Esophagus (tissue), 2 donors: ENCODE measurements at regions not wholly inside any gene's neighbourhood (a gene's known extent, or its start where the extent isn't known, plus 50 kb on each side); places are given as distances from the start of the nearest gene placed in this dataset.
"Not testable (repeated sequence)": the region's sequence is repeated elsewhere in the genome, so short reads cannot be mapped to it uniquely, and the experiment has no call there.

Experiments used
- H3K27ac ChIP-seq, 2 donors: one replicate each; pipeline ENCODE4 v1.5.1; 2013; ENCODE audit warnings: low read depth in 2 of 2, mild to moderate bottlenecking in 2 of 2, inconsistent platforms in 1 of 2, low read length in 1 of 2, moderate library complexity in 1 of 2
- H3K27me3 ChIP-seq, 2 donors: one replicate each; pipeline ENCODE4 v1.6.1; 2013; ENCODE audit warnings: low read length in 2 of 2, control low read depth in 1 of 2, mild to moderate bottlenecking in 1 of 2; ENCODE audit not compliant: insufficient read depth in 2 of 2, control insufficient read depth in 1 of 2
- H3K36me3 ChIP-seq, 2 donors: one replicate each; pipeline ENCODE4 v1.6.1; 2013; ENCODE audit warnings: low read length in 1 of 2; ENCODE audit not compliant: control insufficient read depth in 2 of 2, insufficient read depth in 2 of 2
- H3K4me1 ChIP-seq, 2 donors: one replicate each; pipeline ENCODE4 v1.6.1; 2013; ENCODE audit warnings: low read length in 1 of 2; ENCODE audit not compliant: control insufficient read depth in 2 of 2, insufficient read depth in 2 of 2
- H3K4me3 ChIP-seq, 2 donors: one replicate each; pipeline ENCODE4 v1.5.1; 2013; ENCODE audit warnings: low read length in 2 of 2, mild to moderate bottlenecking in 2 of 2, low read depth in 1 of 2, moderate library complexity in 1 of 2
- H3K9me3 ChIP-seq, 2 donors: one replicate each; pipeline ENCODE4 v1.6.1; 2013; ENCODE audit warnings: mild to moderate bottlenecking in 2 of 2, low read depth in 1 of 2, low read length in 1 of 2, moderate library complexity in 1 of 2; ENCODE audit not compliant: control insufficient read depth in 2 of 2, insufficient read depth in 1 of 2
- WGBS, 2 donors: extraction: QIAGEN DNeasy Blood & Tissue Kit; methylation state at CpG; one replicate each; pipeline ENCODE4 v1.1.7; 2013; 5-methylcytosine and 5-hydroxymethylcytosine counted together
- donor health status: healthy with polysubstance abuse.
- donor health status: Bipolar disorder and iron deficiency.

DNA sequence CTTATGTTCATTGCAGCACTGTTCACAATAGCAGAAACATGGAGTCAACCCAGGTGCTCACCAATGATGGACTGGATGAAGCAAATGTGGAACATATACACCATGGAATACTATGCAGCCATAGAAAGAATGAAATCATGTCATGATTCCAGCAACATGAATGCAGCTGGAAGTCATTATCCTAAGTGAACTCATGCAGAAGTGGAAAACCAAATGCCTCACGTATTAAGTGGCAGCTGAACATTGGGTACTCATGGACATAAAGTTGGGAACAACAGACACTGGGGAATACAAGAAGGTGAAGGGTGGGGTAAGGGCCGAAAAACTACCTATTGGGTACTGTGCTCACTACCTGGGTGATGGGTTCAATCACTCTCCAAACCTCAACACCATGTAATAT, 915.9 kb downstream of the UQCRFS1 start:
- H3K4me1 ChIP-seq: no peaks in the 10 kb centered on the region

DNA sequence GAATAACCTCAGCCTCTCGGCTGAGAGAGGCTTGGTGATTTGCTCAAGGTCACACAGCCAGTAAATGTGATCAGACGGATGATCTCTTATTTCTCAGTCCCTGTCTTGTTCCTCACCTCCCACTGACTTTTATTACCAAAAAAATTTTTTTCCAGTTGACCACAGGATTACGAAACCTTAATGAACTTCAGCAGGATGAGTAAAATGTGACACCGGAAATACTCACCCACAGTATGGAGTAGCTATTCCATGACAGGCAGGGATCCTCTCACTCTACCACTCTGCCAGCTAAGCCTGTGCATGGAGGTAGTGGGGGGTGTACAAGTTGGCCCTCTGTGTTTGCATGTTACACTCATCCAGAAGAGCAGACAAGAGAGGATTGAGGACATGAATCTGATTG, 916.4 kb downstream of the UQCRFS1 start:
- peaks cover 12% of the 10 kb centered on the region in 2 donors for H3K9me3 ChIP-seq
- no peaks in the 10 kb centered on the region for H3K27me3 ChIP-seq
- H3K36me3 ChIP-seq: no peaks in the 10 kb centered on the region
- no peak overlapping the region for H3K4me3 ChIP-seq
- no peak overlapping the region for H3K27ac ChIP-seq
- 79 to 87% methylated on average over 4 of the region's 4 CpGs for WGBS, 2 donors
- H3K4me1 ChIP-seq: no peaks in the 10 kb centered on the region

More for the DNA sequence above, 915.9 kb downstream of the UQCRFS1 start:
- no peak overlapping the region for H3K27ac ChIP-seq
- WGBS, 2 donors: 63 to 78% methylated on average over 2 of the region's 2 CpGs
- H3K27me3 ChIP-seq: no peaks in the 10 kb centered on the region
- H3K36me3 ChIP-seq: no peaks in the 10 kb centered on the region
- H3K9me3 ChIP-seq: peaks cover 12% of the 10 kb centered on the region in 2 donors
- no peak overlapping the region for H3K4me3 ChIP-seq

DNA sequence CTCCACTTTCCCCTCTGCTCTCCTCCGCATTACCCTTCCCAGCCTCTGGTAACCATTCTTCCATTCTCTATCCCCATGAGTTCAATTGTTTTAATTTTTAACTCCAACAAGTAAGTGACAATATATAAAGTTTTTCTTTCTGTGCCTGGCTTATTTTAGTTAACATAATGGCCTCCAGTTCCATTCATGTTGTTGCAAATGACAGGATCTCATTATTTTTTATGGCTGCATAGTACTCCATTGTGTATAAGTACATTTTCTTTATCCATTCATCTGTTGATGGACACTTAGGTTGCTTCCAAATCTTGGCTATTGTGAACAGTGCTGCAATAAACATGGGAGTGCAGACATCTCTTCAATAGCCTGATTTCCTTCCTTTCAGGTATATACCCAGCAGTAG, 918.0 kb downstream of the UQCRFS1 start:
- not testable (repeated sequence) for H3K36me3 ChIP-seq, H3K27me3 ChIP-seq, H3K4me3 ChIP-seq, H3K4me1 ChIP-seq, H3K27ac ChIP-seq
- peaks cover 9 to 12% of the 10 kb centered on the region in 2 donors for H3K9me3 ChIP-seq
- 96 to 97% methylated on average over 1 of the region's 1 CpG for WGBS, 2 donors

DNA sequence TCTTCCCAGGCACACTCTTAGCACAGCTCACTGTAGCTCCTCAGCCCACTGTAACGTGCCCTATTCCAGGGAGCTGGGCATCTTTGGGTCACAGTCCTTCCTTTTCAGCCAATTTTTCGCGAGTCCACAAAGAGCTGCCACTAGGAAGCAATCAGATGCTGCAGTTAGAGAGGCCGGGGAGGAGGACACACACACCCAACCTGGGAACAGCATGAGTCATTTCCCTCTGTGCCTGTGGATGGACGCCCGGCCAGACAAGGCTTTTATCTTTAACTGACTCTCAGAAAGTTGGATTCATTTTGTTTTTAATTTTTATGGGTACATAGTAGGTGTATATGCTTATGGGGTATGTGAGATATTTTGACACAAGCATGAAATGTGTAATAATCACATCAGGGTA, 918.6 kb downstream of the UQCRFS1 start:
- WGBS, 2 donors: 53 to 60% methylated on average over 6 of the region's 6 CpGs
- Histone ChIP-seq H3K27me3 (no peaks in the 10 kb centered on the region), H3K4me1 (no peaks in the 10 kb centered on the region), H3K36me3 (no peaks in the 10 kb centered on the region), H3K27ac (no peak overlapping the region), H3K4me3 (no peak overlapping the region), H3K9me3 (peaks cover 6 to 9% of the 10 kb centered on the region in 2 donors)

DNA sequence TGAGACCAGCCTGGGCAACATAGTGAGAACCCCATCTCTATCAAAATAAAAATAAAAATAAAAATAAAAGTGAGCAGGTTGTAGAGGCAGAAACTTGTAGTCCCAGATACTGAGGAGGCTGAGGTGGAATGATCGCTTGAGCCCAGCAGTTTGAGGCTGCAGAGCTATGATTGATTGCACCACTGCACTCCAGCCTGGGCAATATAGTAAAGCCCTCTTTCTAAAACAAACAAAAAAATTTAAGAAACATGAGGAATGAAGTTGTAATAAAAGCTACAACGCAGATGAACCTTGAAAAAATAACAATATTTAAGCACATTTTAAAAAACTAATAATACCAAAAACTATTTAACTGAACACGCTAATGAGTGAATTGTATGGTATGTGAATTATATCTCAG, 919.3 kb downstream of the UQCRFS1 start:
- Histone ChIP-seq H3K36me3 (no peaks in the 10 kb centered on the region), H3K4me3 (no peak overlapping the region), H3K4me1 (no peaks in the 10 kb centered on the region), H3K27ac (no peak overlapping the region), H3K27me3 (no peaks in the 10 kb centered on the region), H3K9me3 (peaks cover 5 to 6% of the 10 kb centered on the region in 2 donors)
- WGBS, 2 donors: 92 to 95% methylated on average over 3 of the region's 3 CpGs

DNA sequence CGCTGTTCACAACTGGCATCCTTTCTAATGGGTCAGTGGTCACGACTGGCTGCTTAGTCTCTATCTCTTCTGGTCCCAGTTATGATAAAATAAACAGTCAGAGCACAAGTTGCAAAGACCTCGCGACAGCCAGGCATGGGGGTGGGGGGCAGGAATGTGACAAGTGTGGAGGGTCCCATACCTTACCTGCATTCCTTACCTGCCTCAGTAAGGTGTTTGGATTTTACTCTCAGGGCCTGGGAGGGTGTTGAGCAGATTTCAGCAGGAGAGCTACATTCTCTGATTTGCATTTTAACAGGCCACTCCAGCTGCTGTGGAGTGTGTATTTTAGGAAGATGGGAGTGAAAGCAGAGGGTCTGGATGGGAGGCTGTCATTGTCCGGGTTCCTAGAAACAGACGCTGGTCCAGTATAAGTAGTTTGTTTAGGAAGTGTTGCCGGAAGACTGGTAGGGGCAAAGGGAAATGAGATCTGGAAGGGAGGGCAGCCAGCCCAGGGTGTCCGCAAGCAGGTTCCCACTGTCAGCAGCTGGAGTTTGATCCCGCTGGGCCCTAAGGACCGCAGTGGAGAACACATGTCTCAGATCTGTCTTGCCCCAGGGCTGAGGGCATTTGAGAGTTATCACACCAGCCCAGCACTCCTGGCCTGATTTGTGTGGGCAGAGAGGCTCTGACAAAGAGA, 920.0 kb downstream of the UQCRFS1 start:
- no peak overlapping the region for H3K27ac ChIP-seq
- no peaks in the 10 kb centered on the region for H3K4me1 ChIP-seq
- H3K36me3 ChIP-seq: no peaks in the 10 kb centered on the region
- H3K4me3 ChIP-seq: no peak overlapping the region
- no peaks in the 10 kb centered on the region for H3K27me3 ChIP-seq
- peaks cover 5 to 6% of the 10 kb centered on the region in 2 donors for H3K9me3 ChIP-seq
- 62 to 68% methylated on average over 10 of the region's 10 CpGs for WGBS, 2 donors

DNA sequence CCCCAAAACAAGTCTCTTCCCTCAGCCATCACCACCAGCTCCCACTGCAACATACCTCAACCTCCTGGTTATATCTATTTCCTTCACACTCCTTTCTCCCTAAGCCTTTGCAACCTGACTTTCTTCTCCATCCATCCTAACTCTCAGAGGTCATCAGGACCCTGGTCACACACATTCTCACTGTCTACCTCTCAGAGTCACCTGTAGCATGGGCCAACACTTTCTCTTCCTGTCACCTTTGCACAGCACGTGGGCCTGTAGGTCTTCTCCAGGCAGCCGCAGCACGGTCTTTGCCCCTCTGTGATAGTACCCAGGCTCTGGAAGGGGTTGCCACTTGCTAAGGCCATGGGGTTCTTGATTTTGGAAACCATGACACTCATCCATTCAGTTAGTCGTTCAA, 921.1 kb downstream of the UQCRFS1 start:
- no peaks in the 10 kb centered on the region for H3K27me3 ChIP-seq
- peaks cover 3 to 5% of the 10 kb centered on the region in 2 donors for H3K9me3 ChIP-seq
- no peaks in the 10 kb centered on the region for H3K4me1 ChIP-seq
- no peaks in the 10 kb centered on the region for H3K36me3 ChIP-seq
- H3K27ac ChIP-seq: no peak overlapping the region
- H3K4me3 ChIP-seq: no peak overlapping the region
- WGBS, 2 donors: 66 to 81% methylated on average over 4 of the region's 4 CpGs

DNA sequence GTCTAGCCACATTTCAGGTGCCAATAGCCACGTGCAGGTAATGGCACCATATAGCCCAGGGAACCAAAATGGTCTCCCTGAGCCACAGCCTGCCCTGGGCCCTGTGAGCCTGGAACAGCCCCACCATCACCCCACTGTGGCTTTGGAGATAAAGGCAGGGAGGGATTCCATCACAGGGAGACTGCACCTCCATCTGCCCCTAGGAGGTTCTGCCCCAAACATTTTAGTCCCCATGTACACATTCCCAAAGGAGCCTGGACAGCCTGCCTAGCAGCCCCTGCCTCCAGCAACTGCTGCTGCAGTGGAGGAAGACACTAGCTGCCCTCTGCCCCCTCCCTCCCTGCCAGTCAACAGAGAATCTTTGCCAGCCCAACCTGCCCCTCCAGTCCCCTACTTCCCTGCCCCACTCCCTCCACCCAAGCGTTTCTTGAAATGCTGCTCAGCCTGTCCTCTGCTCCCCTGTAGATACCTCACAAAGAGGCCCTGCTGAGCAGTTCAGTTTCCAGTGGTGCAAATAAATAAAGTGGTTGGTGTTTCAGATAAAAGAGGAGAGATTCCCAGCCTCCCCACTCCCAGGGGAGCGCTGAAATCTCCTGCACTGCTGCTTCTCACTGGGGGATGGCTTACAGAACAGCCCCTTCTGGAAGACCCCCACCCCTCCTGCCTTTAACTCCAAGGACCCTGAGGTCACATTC, 921.8 kb downstream of the UQCRFS1 start:
- Histone ChIP-seq H3K27ac (no peak overlapping the region), H3K27me3 (no peaks in the 10 kb centered on the region), H3K4me3 (no peak overlapping the region), H3K36me3 (no peaks in the 10 kb centered on the region), H3K9me3 (peaks cover 3 to 5% of the 10 kb centered on the region in 2 donors), H3K4me1 (no peaks in the 10 kb centered on the region)
- 56 to 58% methylated on average over 3 of the region's 3 CpGs for WGBS, 2 donors

DNA sequence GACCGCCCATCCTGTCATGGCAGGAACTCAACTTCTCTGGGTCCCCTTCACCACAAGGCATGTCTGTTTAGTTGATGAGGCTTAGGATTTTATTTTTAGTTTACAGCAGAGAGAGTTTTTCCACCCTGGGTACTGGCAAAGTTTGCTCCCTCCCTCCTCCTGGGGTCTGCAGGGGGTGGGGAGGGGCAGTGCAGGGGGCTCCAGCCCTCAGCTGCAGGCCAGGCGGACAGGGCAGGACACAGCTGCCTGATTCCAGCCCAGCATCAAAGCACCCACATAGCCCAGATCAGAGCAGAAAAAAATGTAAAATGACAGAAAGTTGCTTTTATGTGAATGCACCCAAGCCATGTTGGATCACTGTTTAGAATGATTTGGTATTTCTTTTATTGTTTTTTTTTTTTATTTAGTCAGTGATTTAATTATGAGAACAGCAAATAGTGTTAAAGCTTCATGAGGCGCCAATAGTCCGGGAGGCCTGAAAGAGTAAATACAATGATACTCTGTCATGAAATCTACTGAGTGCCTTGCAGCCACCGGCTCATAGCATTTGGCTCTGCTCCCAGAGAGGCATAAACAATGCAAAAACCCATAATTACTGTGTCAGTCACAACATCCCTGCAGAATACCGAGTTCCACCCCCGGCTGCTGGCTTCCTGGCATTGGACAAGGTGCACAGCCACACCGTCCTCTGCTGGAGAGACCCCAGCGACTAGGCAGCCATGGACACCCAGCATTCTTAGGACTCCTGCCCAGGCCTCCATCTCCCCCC, 923.5 kb downstream of the UQCRFS1 start:
- WGBS, 2 donors: 17 to 29% methylated on average over 9 of the region's 9 CpGs
- Histone ChIP-seq H3K27me3 (no peaks in the 10 kb centered on the region), H3K27ac (no peak overlapping the region), H3K36me3 (no peaks in the 10 kb centered on the region), H3K4me1 (no peaks in the 10 kb centered on the region), H3K9me3 (peaks cover 3 to 5% of the 10 kb centered on the region in 2 donors), H3K4me3 (no peak overlapping the region)
